ENCODE measurements at regions not wholly inside any gene's neighbourhood (a gene's known extent, or its start where the extent isn't known, plus 50 kb on each side); places are given as distances from the start of the nearest gene placed in this dataset.

- ChIA-PET CTCF (no interaction called here), POLR2A (interaction anchor here (0.7 kb wide), 1 partner anchor 117 kb away, joined by 3 read pairs; no protein-coding TSS in a partner anchor)
- H3K4me1 ChIP-seq (ENCODE audit: control insufficient read depth, insufficient read depth, low read length): no peaks in the 10 kb centered on the region
Measured at GRCh38 chr13:44273216-44273615, 100.4 kb upstream of the SERP2 start.

DNA sequence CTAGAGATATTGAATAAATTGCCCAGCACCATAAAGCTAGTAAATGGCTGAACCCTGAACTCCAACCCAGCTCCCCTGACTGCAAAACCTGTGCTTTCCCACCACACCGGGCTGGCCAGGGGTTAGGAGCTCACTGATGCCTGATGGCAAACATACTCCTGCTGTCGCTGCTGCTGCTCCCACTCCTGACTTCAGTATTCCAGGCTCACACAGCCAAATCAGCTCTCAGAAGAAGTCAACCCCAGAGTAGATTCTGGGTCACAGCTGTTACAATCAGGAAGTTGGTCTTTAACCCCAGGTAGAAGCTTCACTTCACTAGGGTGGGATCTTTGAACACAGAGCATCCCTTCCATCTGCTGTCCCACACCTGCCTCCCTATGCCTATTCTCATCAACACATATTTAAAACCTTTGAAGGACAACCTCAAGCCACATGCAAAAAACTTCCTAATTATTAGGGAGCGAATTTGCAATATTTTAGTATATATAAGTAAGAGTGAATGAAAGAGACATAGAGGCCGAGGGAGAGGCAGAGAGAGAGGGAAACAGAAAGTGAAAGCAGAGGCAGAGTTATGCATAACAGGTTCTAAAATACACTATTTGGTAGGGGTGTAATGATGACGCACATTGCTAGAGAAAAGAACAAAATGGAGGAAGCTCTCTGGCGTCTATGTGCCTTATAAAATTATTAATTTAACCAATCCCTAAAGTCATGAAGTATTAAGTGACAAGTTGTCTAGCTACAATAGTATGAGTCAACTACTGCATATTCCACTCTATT lies 99.4 kb upstream of the SERP2 start:
- Histone ChIP-seq H3K27ac (ENCODE audit: extremely low read depth, low read depth, low read length) (no peak overlapping the region), H3K9me3 (ENCODE audit: control insufficient read depth, insufficient read depth, low read depth, low read length) (no peaks in the 10 kb centered on the region), H3K4me1 (ENCODE audit: control insufficient read depth, insufficient read depth, low read length) (no peaks in the 10 kb centered on the region), H3K4me3 (ENCODE audit: low read depth, low read length) (no peak overlapping the region), H3K36me3 (ENCODE audit: control insufficient read depth in 2 of 2, insufficient read depth in 1 of 2, low read length in 2 of 2) (no peaks in the 10 kb centered on the region)
- ChIA-PET CTCF (no interaction called here), POLR2A (no interaction called here)
- TF ChIP-seq ZNF600 (tag by site-specific recombination; IDR thresholded peaks at IDR 0.05) (no peak), RBAK (tag by site-specific recombination; IDR thresholded peaks at IDR 0.05) (no peak), PRDM1 (tag by site-specific recombination; IDR thresholded peaks at IDR 0.05) (peak; percentile 72), ZNF548 (tag by site-specific recombination; IDR thresholded peaks at IDR 0.05) (no peak)

More at GRCh38 chr13:44273216-44273615, 100.4 kb upstream of the SERP2 start:
- Histone ChIP-seq H3K9me3 (ENCODE audit: control insufficient read depth, insufficient read depth, low read depth, low read length) (no peaks in the 10 kb centered on the region), H3K4me3 (ENCODE audit: low read depth, low read length) (no peak overlapping the region), H3K27ac (ENCODE audit: extremely low read depth, low read depth, low read length) (no peak overlapping the region), H3K36me3 (ENCODE audit: control insufficient read depth in 2 of 2, insufficient read depth in 1 of 2, low read length in 2 of 2) (no peaks in the 10 kb centered on the region)
- TF ChIP-seq RBAK (tag by site-specific recombination; IDR thresholded peaks at IDR 0.05): no peak
- no peak for TF ChIP-seq ZNF274 (IDR thresholded peaks at IDR 0.05; ENCODE audit: low read length)
- no peak for TF ChIP-seq ZNF274 (tag by site-specific recombination; IDR thresholded peaks at IDR 0.05; ENCODE audit: borderline replicate concordance)
- no peak for TF ChIP-seq ZNF837 (tag by site-specific recombination; IDR thresholded peaks at IDR 0.05)
- no peak for TF ChIP-seq ZNF138 (tag by site-specific recombination; IDR thresholded peaks at IDR 0.05; ENCODE audit: borderline replicate concordance)
- no peak for TF ChIP-seq SCRT2 (tag by site-specific recombination; IDR thresholded peaks at IDR 0.05)
- no peak for TF ChIP-seq ZNF174 (tag by site-specific recombination; IDR thresholded peaks at IDR 0.05)

GRCh38 chr13:44274771-44275205 lies 98.8 kb upstream of the SERP2 start:
- H3K4me3 ChIP-seq (ENCODE audit: low read depth, low read length): no peak overlapping the region
- H3K36me3 ChIP-seq (ENCODE audit: control insufficient read depth in 2 of 2, insufficient read depth in 1 of 2, low read length in 2 of 2): no peaks in the 10 kb centered on the region
- no peak overlapping the region for H3K27ac ChIP-seq (ENCODE audit: extremely low read depth, low read depth, low read length)
- H3K9me3 ChIP-seq (ENCODE audit: control insufficient read depth, insufficient read depth, low read depth, low read length): no peaks in the 10 kb centered on the region
- H3K4me1 ChIP-seq (ENCODE audit: control insufficient read depth, insufficient read depth, low read length): no peaks in the 10 kb centered on the region
- TF ChIP-seq ZFHX2 (tag by site-specific recombination; conservative IDR thresholded peaks at IDR 0.05) (no peak), ZNF423 (tag by site-specific recombination; IDR thresholded peaks at IDR 0.05) (no peak), ZNF629 (tag by site-specific recombination; IDR thresholded peaks at IDR 0.05) (no peak), ZNF521 (tag by site-specific recombination; IDR thresholded peaks at IDR 0.05) (no peak), TRIM28 (IDR thresholded peaks at IDR 0.05; ENCODE audit: borderline replicate concordance, low read length) (no peak), AEBP2 (tag by site-specific recombination; IDR thresholded peaks at IDR 0.05; ENCODE audit: borderline replicate concordance) (no peak)
- ChIA-PET CTCF (no interaction called here), POLR2A (no interaction called here)

GRCh38 chr13:44275381-44275780 lies 98.2 kb upstream of the SERP2 start:
- Histone ChIP-seq H3K4me3 (ENCODE audit: low read depth, low read length) (no peak overlapping the region), H3K4me1 (ENCODE audit: control insufficient read depth, insufficient read depth, low read length) (no peaks in the 10 kb centered on the region), H3K9me3 (ENCODE audit: control insufficient read depth, insufficient read depth, low read depth, low read length) (no peaks in the 10 kb centered on the region), H3K36me3 (ENCODE audit: control insufficient read depth in 2 of 2, insufficient read depth in 1 of 2, low read length in 2 of 2) (no peaks in the 10 kb centered on the region), H3K27ac (ENCODE audit: extremely low read depth, low read depth, low read length) (no peak overlapping the region)
- CTCF ChIA-PET: no interaction called here
- POLR2A ChIA-PET: no interaction called here
- no peak for TF ChIP-seq ZBTB20 (tag by site-specific recombination; IDR thresholded peaks at IDR 0.05)
- TF ChIP-seq ZNF148 (tag by site-specific recombination; IDR thresholded peaks at IDR 0.05; ENCODE audit: borderline replicate concordance): no peak
- no peak for TF ChIP-seq OSR2 (tag by site-specific recombination; IDR thresholded peaks at IDR 0.05)
- TF ChIP-seq ZBTB10 (tag by site-specific recombination; IDR thresholded peaks at IDR 0.05): no peak
- TF ChIP-seq ZBTB26 (tag by site-specific recombination; optimal IDR thresholded peaks at IDR 0.05): no peak
